AG04450 (cell line): ENCODE measurements at regions not wholly inside any gene's neighbourhood (a gene's known extent, or its start where the extent isn't known, plus 50 kb on each side); places are given as distances from the start of the nearest gene placed in this dataset.
"Not testable (repeated sequence)": the region's sequence is repeated elsewhere in the genome, so short reads cannot be mapped to it uniquely, and the experiment has no call there.

Experiments
- CTCF ChIA-PET: fragments of 300-600, 350-600 bp; formaldehyde crosslinking; extraction: SDS; loops from one replicate; lab custom pipeline; 2022; ENCODE audit warnings: antibody characterized with exemption, inconsistent platforms; lab: Charles Lee
- POLR2A ChIA-PET: fragments of 350-600 bp; formaldehyde crosslinking; extraction: SDS; loops from one replicate; lab custom pipeline; 2021; ENCODE audit warnings: antibody characterized with exemption, inconsistent platforms; lab: Yijun Ruan, JAX
- DNase-seq: peaks from one replicate; pipeline ENCODE4 v3.0.0-alpha.2; 2011; ENCODE audit warnings: low read depth, low spot score
- H3K27ac ChIP-seq: one replicate; pipeline ENCODE4 v1.5.1; 2012; ENCODE audit warnings: low read depth, low read length, control low read depth
- H3K27me3 ChIP-seq: one replicate; pipeline ENCODE4 v1.6.0; 2012; ENCODE audit warnings: low read length; ENCODE audit not compliant: control insufficient read depth, insufficient read depth
- H3K4me3 ChIP-seq: 2 replicates; pipeline ENCODE4 v1.5.1; 2011; ENCODE audit warnings: mild to moderate bottlenecking, low read depth, low read length, control low read depth
- H3K9me3 ChIP-seq: 2 replicates; pipeline ENCODE4 v1.5.1; 2012; ENCODE audit warnings: low read length; ENCODE audit not compliant: control insufficient read depth, insufficient read depth
- TF ChIP-seq, protein P1 (sequence below): IDR thresholded peaks from 2 replicates; pipeline ENCODE4 v1.5.1; 2011; ENCODE audit warnings: low read depth, low read length, control low read depth, inconsistent platforms

GRCh38 chr10:30199376-30200016, 140.1 kb upstream of the JCAD start:
- CTCF ChIA-PET: no interaction called here

DNA sequence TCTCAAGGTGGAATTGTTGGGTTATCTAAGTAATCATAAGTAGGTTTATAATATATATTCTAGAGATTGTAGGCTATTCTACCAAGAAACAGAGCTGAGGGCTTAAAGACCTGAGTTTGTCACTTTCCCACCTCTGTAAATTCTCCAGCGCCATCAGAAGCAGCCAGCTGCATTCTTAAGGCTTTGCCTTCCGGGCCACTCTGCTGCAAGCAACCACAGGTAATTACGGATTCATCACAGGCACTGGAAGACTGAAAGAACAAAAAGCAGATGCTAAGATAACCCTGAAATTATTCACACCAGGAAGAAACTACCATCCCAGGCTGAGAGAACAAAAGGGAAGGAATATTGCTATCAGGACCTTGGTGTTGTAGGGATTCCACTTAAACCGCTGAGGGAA, 137.8 kb upstream of the JCAD start:
- peaks cover 26% of the 10 kb centered on the region for H3K27me3 ChIP-seq
- CTCF ChIA-PET: no interaction called here
- no peak overlapping the region for H3K4me3 ChIP-seq
- H3K9me3 ChIP-seq: no peaks in the 10 kb centered on the region
- POLR2A ChIA-PET: no interaction called here
- no peak for DNase-seq
- TF ChIP-seq, protein P1, sequence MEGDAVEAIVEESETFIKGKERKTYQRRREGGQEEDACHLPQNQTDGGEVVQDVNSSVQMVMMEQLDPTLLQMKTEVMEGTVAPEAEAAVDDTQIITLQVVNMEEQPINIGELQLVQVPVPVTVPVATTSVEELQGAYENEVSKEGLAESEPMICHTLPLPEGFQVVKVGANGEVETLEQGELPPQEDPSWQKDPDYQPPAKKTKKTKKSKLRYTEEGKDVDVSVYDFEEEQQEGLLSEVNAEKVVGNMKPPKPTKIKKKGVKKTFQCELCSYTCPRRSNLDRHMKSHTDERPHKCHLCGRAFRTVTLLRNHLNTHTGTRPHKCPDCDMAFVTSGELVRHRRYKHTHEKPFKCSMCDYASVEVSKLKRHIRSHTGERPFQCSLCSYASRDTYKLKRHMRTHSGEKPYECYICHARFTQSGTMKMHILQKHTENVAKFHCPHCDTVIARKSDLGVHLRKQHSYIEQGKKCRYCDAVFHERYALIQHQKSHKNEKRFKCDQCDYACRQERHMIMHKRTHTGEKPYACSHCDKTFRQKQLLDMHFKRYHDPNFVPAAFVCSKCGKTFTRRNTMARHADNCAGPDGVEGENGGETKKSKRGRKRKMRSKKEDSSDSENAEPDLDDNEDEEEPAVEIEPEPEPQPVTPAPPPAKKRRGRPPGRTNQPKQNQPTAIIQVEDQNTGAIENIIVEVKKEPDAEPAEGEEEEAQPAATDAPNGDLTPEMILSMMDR: no peak
- H3K27ac ChIP-seq: no peak overlapping the region

More at GRCh38 chr10:30199376-30200016, 140.1 kb upstream of the JCAD start:
- no peak overlapping the region for H3K4me3 ChIP-seq
- no peak for DNase-seq
- no peak overlapping the region for H3K27ac ChIP-seq
- peaks cover 23% of the 10 kb centered on the region for H3K27me3 ChIP-seq
- TF ChIP-seq, protein P1: no peak
- POLR2A ChIA-PET: no interaction called here
- peaks cover 13% of the 10 kb centered on the region for H3K9me3 ChIP-seq

DNA sequence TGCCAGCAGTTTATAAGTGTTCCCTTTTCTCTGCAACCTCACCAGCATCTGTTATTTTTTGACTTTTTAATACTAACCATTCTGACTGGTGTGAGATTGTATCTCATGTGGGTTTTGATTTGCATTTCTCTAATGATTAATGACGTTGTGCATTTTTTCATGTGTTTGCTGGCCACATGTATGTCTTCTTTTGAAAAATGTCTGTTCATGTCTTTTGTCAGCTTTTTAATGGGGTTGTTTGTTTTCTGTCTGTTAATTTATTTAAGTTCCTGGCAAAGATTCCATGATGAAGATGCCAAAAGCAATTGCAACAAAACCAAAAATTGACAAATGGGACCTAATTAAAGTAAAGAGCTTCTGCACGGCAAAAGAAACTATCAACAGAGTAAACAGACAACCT, 137.2 kb upstream of the JCAD start:
- CTCF ChIA-PET, H3K4me3 ChIP-seq, DNase-seq, H3K9me3 ChIP-seq, H3K27ac ChIP-seq, POLR2A ChIA-PET: not testable (repeated sequence)
- peaks cover 26% of the 10 kb centered on the region for H3K27me3 ChIP-seq

DNA sequence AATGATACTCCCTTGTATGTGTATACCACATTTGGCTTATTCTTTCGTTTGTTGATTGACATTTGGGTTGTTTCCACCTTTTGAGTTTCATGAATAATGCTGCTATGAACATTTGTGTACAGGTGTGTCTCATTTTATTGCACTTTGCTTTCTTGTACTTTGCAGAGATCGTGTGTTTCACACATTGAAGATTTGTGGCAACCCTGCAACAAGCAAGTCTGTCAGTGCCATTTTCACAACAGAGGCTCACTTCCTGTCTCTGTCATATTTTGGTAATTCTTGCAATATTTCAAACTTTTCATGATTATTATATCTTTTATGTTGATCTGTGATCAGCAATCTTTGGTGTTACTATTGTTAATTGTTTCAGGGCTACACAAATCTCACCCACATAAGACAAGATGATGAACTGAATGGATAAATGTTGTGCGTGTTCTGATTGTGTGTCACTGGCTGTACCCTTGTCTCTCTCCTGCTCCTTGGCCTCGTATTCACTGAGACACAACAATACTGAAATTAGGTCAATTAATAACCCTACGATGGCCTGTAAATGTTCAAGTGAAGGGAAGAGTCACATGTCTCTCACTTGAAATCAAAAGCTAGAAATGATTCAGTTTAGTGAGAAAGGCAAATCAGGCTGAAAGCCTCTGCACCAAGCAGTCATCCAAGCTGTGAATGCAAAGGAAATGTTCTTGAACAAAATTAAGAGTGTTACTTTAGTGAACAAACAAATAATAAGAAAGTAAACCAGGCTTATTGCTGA, 133.6 kb upstream of the JCAD start:
- H3K27me3 ChIP-seq: peaks cover 15% of the 10 kb centered on the region
- no peak overlapping the region for H3K27ac ChIP-seq
- H3K9me3 ChIP-seq: no peaks in the 10 kb centered on the region
- TF ChIP-seq, protein P1: no peak
- no peak for DNase-seq
- POLR2A ChIA-PET: no interaction called here
- no peak overlapping the region for H3K4me3 ChIP-seq
- CTCF ChIA-PET: interaction anchor here (0.5 kb wide), 1 partner anchor 74 kb away, joined by 3 read pairs; no protein-coding TSS in a partner anchor

DNA sequence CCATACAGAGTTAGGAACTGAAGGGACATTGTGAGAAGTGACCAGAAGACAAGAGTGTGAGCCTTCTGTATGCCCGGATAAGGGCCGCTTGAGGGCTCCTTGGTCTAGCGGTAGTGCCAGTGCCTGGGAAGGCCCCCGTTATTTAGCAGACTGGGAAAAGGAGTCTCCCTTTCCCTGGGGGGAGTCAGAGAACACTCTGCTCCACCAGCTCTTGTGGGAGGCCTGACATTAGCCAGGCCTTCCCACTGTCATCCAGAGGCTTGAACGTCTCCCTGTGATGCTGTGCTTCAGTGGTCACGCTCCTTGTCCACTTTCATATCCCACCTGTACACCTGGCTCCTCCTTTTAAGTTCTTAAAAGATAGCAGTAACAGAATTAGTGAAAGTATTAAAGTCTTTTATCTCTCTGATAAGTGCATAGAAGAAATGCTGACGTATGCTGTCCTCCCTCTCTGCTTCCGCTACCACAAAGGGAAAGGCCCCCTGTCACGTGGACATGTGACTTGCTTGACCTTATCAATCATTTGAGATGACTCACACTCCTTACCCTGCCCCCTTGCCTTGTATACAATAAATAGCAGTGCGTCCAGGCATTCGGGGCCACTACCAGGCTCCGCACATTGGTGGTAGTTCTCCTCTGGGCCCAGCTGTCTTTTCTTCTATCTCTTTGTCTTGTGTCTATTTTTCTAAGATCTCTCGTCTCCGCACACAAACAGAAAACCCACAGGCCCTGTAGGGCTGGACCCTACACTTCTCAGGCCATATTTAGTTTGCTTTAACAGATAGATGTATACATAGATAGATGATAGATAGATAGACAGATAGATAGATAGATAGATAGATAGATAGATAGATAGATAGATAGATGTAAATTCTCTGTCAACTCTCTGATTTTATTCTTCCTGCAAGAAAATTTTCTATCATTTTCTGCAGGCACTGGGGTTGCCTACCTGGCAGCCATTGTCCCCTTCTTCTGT, 131.5 kb upstream of the JCAD start:
- H3K9me3 ChIP-seq: no peaks in the 10 kb centered on the region
- H3K4me3 ChIP-seq: no peak overlapping the region
- ChIA-PET POLR2A (no interaction called here), CTCF (no interaction called here)
- H3K27ac ChIP-seq: no peak overlapping the region
- TF ChIP-seq, protein P1: no peak
- no peak for DNase-seq
- peaks cover 6% of the 10 kb centered on the region for H3K27me3 ChIP-seq
